Naive thymus-derived CD8-positive, alpha-beta T cell (primary cell): ENCODE measurements at regions not wholly inside any gene's neighbourhood (a gene's known extent, or its start where the extent isn't known, plus 50 kb on each side); places are given as distances from the start of the nearest gene placed in this dataset.

Experiments
- ATAC-seq, 2 donors: fragments of 150-1000 bp; cut with Tn5 transposase in 1 of 2; sonication (Bioruptor Pico), chemical (Tn5 transposase) in 1 of 2; 1 replicate in 1 of 2; 2 replicates in 1 of 2; pipeline ENCODE4 v1.10.0; 2021; ENCODE audit warnings: mild to moderate bottlenecking in 2 of 2, moderate library complexity in 2 of 2
- POLR2A ChIA-PET: fragments of 350-600 bp; sonication (Branson Sonifier 250); formaldehyde crosslinking; loops from one replicate; lab custom pipeline; 2021; ENCODE audit warnings: antibody characterized with exemption; lab: Charles Lee
- DNase-seq, 10 donors: peaks; one replicate each; pipeline versions ENCODE4 v3.0.0 to v3.0.0-alpha.2; 2020 to 2022
- H3K27ac Mint-ChIP-seq, 10 donors: one replicate each; pipeline ENCODE4 v1.8.0; 2020 to 2022; ENCODE audit warnings: mild to moderate bottlenecking in 10 of 10, mixed read lengths in 10 of 10, moderate library complexity in 4 of 10, inconsistent platforms in 1 of 10
- H3K27me3 Mint-ChIP-seq, 5 donors: one replicate each; pipeline ENCODE4 v1.8.0; 2021 to 2022; ENCODE audit warnings: mixed read lengths in 5 of 5
- H3K36me3 Mint-ChIP-seq, 3 donors: one replicate each; pipeline ENCODE4 v1.8.0; 2020 to 2022; ENCODE audit warnings: mixed read lengths in 3 of 3, mild to moderate bottlenecking in 2 of 3, inconsistent platforms in 1 of 3
- H3K4me1 Mint-ChIP-seq, 4 donors: one replicate each; pipeline ENCODE4 v1.8.0; 2021 to 2022; ENCODE audit warnings: mixed read lengths in 4 of 4
- H3K4me3 Mint-ChIP-seq, 10 donors: one replicate each; pipeline ENCODE4 v1.8.0; 2020 to 2022; ENCODE audit warnings: mild to moderate bottlenecking in 10 of 10, mixed read lengths in 10 of 10, moderate library complexity in 6 of 10, inconsistent platforms in 1 of 10
- H3K9me3 Mint-ChIP-seq, 9 donors: one replicate each; pipeline ENCODE4 v1.8.0; 2020 to 2022; ENCODE audit warnings: mixed read lengths in 9 of 9, mild to moderate bottlenecking in 3 of 9, inconsistent platforms in 1 of 9, moderate library complexity in 1 of 9

- ATAC-seq (no peak), DNase-seq (no peak)
- POLR2A ChIA-PET = no interaction called here
- peaks cover 0 to 4% (median 0%) of the 10 kb centered on the region in 3 donors for H3K36me3 Mint-ChIP-seq
- peaks cover 0 to 3% (median 0%) of the 10 kb centered on the region in 4 donors for H3K4me1 Mint-ChIP-seq
- peak overlapping the region in 1 of 10 donors; percentile 50 for H3K27ac Mint-ChIP-seq
- peaks cover 16 to 45% (median 31%) of the 10 kb centered on the region in 5 donors for H3K27me3 Mint-ChIP-seq
- H3K4me3 Mint-ChIP-seq = no peak overlapping the region
- peaks cover 0 to 10% (median 8%) of the 10 kb centered on the region in 9 donors for H3K9me3 Mint-ChIP-seq
Measured at GRCh38 chr5:176174345-176175025, 63.7 kb upstream of the SIMC1 start.

GRCh38 chr5:176175101-176175852, 62.9 kb upstream of the SIMC1 start:
- H3K4me1 Mint-ChIP-seq = peaks cover 0 to 3% (median 0%) of the 10 kb centered on the region in 4 donors
- peaks cover 0 to 12% (median 8%) of the 10 kb centered on the region in 9 donors for H3K9me3 Mint-ChIP-seq
- ATAC-seq (no peak), DNase-seq (no peak)
- peaks cover 16 to 51% (median 35%) of the 10 kb centered on the region in 5 donors for H3K27me3 Mint-ChIP-seq
- H3K4me3 Mint-ChIP-seq = no peak overlapping the region
- POLR2A ChIA-PET = no interaction called here
- peaks cover 0 to 4% (median 0%) of the 10 kb centered on the region in 3 donors for H3K36me3 Mint-ChIP-seq
- H3K27ac Mint-ChIP-seq = peak overlapping the region in 1 of 10 donors; percentile 50

- Mint-ChIP-seq H3K27ac (no peak overlapping the region), H3K4me1 (peaks cover 0 to 4% (median 0%) of the 10 kb centered on the region in 4 donors), H3K36me3 (peaks cover 0 to 4% (median 0%) of the 10 kb centered on the region in 3 donors), H3K9me3 (peaks cover 0 to 12% (median 8%) of the 10 kb centered on the region in 9 donors), H3K4me3 (no peak overlapping the region), H3K27me3 (peaks cover 16 to 57% (median 39%) of the 10 kb centered on the region in 5 donors)
- ATAC-seq = no peak
- POLR2A ChIA-PET = no interaction called here
- no peak for DNase-seq
Measured at GRCh38 chr5:176176231-176176630, 62.0 kb upstream of the SIMC1 start.

- Mint-ChIP-seq H3K9me3 (peaks cover 0 to 12% (median 8%) of the 10 kb centered on the region in 9 donors), H3K36me3 (peaks cover 0 to 4% (median 0%) of the 10 kb centered on the region in 3 donors), H3K4me1 (peaks cover 0 to 5% (median 0%) of the 10 kb centered on the region in 4 donors), H3K4me3 (no peak overlapping the region), H3K27me3 (peaks cover 16 to 61% (median 41%) of the 10 kb centered on the region in 5 donors), H3K27ac (peak overlapping the region in 1 of 10 donors; percentile 46)
- ATAC-seq (no peak), DNase-seq (no peak)
- POLR2A ChIA-PET = no interaction called here
Measured at GRCh38 chr5:176178789-176179188, 59.4 kb upstream of the SIMC1 start.

- H3K27ac Mint-ChIP-seq = no peak overlapping the region
- POLR2A ChIA-PET = no interaction called here
- no peak for ATAC-seq
- H3K27me3 Mint-ChIP-seq = peaks cover 16 to 55% (median 41%) of the 10 kb centered on the region in 5 donors
- DNase-seq = no peak
- peaks cover 0 to 5% (median 0%) of the 10 kb centered on the region in 4 donors for H3K4me1 Mint-ChIP-seq
- H3K4me3 Mint-ChIP-seq = no peak overlapping the region
- H3K36me3 Mint-ChIP-seq = peaks cover 0 to 4% (median 0%) of the 10 kb centered on the region in 3 donors
- peaks cover 0 to 12% (median 8%) of the 10 kb centered on the region in 9 donors for H3K9me3 Mint-ChIP-seq
Measured at GRCh38 chr5:176180339-176180738, 57.9 kb upstream of the SIMC1 start.

GRCh38 chr5:176180781-176181180, 57.4 kb upstream of the SIMC1 start:
- Mint-ChIP-seq H3K4me1 (peaks cover 0 to 3% (median 0%) of the 10 kb centered on the region in 4 donors), H3K27ac (no peak overlapping the region), H3K9me3 (peaks cover 0 to 12% (median 8%) of the 10 kb centered on the region in 9 donors), H3K36me3 (peaks cover 0 to 4% (median 0%) of the 10 kb centered on the region in 3 donors), H3K4me3 (no peak overlapping the region), H3K27me3 (peaks cover 13 to 51% (median 38%) of the 10 kb centered on the region in 5 donors)
- DNase-seq (no peak), ATAC-seq (no peak)
- POLR2A ChIA-PET = no interaction called here

- ATAC-seq = no peak
- POLR2A ChIA-PET = no interaction called here
- no peak overlapping the region for H3K4me3 Mint-ChIP-seq
- no peak overlapping the region for H3K27ac Mint-ChIP-seq
- peaks cover 10 to 45% (median 32%) of the 10 kb centered on the region in 5 donors for H3K27me3 Mint-ChIP-seq
- H3K9me3 Mint-ChIP-seq = peaks cover 0 to 12% (median 8%) of the 10 kb centered on the region in 9 donors
- no peak for DNase-seq
- peaks cover 0 to 2% (median 0%) of the 10 kb centered on the region in 4 donors for H3K4me1 Mint-ChIP-seq
- H3K36me3 Mint-ChIP-seq = peaks cover 0 to 4% (median 0%) of the 10 kb centered on the region in 3 donors
Measured at GRCh38 chr5:176181271-176181855, 56.9 kb upstream of the SIMC1 start.

GRCh38 chr5:176183321-176184074, 54.7 kb upstream of the SIMC1 start:
- H3K4me3 Mint-ChIP-seq = no peak overlapping the region

GRCh38 chr5:176184608-176185132, 53.6 kb upstream of the SIMC1 start:
- no peaks in the 10 kb centered on the region for H3K36me3 Mint-ChIP-seq
- DNase-seq = no peak
- H3K27me3 Mint-ChIP-seq = peaks cover 0 to 16% (median 13%) of the 10 kb centered on the region in 5 donors
- no peak for ATAC-seq
- POLR2A ChIA-PET = no interaction called here
- peaks cover 0 to 2% (median 0%) of the 10 kb centered on the region in 9 donors for H3K9me3 Mint-ChIP-seq
- no peak overlapping the region for H3K4me3 Mint-ChIP-seq
- H3K27ac Mint-ChIP-seq = no peak overlapping the region
- peaks cover 0 to 2% (median 0%) of the 10 kb centered on the region in 4 donors for H3K4me1 Mint-ChIP-seq

More at GRCh38 chr5:176183321-176184074, 54.7 kb upstream of the SIMC1 start:
- Mint-ChIP-seq H3K4me1 (peaks cover 0 to 2% (median 0%) of the 10 kb centered on the region in 4 donors), H3K27me3 (peaks cover 2 to 23% (median 17%) of the 10 kb centered on the region in 5 donors), H3K36me3 (peaks cover 0 to 3% (median 0%) of the 10 kb centered on the region in 3 donors), H3K9me3 (peaks cover 0 to 6% (median 5%) of the 10 kb centered on the region in 9 donors), H3K27ac (no peak overlapping the region)
- ATAC-seq = no peak
- DNase-seq = no peak
- POLR2A ChIA-PET = no interaction called here

- Mint-ChIP-seq H3K27ac (no peak overlapping the region), H3K9me3 (no peaks in the 10 kb centered on the region), H3K27me3 (peaks cover 0 to 14% (median 10%) of the 10 kb centered on the region in 5 donors), H3K4me1 (peaks cover 0 to 2% (median 0%) of the 10 kb centered on the region in 4 donors), H3K36me3 (no peaks in the 10 kb centered on the region), H3K4me3 (no peak overlapping the region)
- ATAC-seq (no peak), DNase-seq (no peak)
- POLR2A ChIA-PET = no interaction called here
Measured at GRCh38 chr5:176185133-176185733, 53.0 kb upstream of the SIMC1 start.

- H3K27ac Mint-ChIP-seq = no peak overlapping the region
- POLR2A ChIA-PET = no interaction called here
- H3K9me3 Mint-ChIP-seq = no peaks in the 10 kb centered on the region
- H3K4me1 Mint-ChIP-seq = peaks cover 0 to 2% (median 0%) of the 10 kb centered on the region in 4 donors
- peaks cover 0 to 14% (median 6%) of the 10 kb centered on the region in 5 donors for H3K27me3 Mint-ChIP-seq
- no peaks in the 10 kb centered on the region for H3K36me3 Mint-ChIP-seq
- H3K4me3 Mint-ChIP-seq = no peak overlapping the region
- ATAC-seq = no peak
- no peak for DNase-seq
Measured at GRCh38 chr5:176186107-176186506, 52.1 kb upstream of the SIMC1 start.
